Epithelial cell of proximal tubule (primary cell): ENCODE measurements at regions not wholly inside any gene's neighbourhood (a gene's known extent, or its start where the extent isn't known, plus 50 kb on each side); places are given as distances from the start of the nearest gene placed in this dataset.

Experiments
- DNase-seq: peaks from one replicate; pipeline ENCODE4 v3.0.0-alpha.2; 2011; ENCODE audit warnings: low read depth
- H3K4me3 ChIP-seq: 2 replicates; pipeline ENCODE4 v1.5.1; 2011; ENCODE audit warnings: low read depth, mild to moderate bottlenecking, low read length
- CTCF ChIP-seq: conservative IDR thresholded peaks from 2 replicates; pipeline ENCODE4 v1.5.1; 2012; ENCODE audit warnings: low read depth, mild to moderate bottlenecking, low read length

- TF ChIP-seq CTCF = no peak
- H3K4me3 ChIP-seq = no peak overlapping the region
- DNase-seq = no peak
These were observed 102.6 kb upstream of the LMNTD1 start for GRCh38 chr12:25655702-25656101.

- DNase-seq = no peak
- TF ChIP-seq CTCF = no peak
- no peak overlapping the region for H3K4me3 ChIP-seq
These were observed 106.5 kb upstream of the LMNTD1 start for GRCh38 chr12:25659621-25660020.

- TF ChIP-seq CTCF = peak; percentile 5
- H3K4me3 ChIP-seq = no peak overlapping the region
- peak; percentile 55 for DNase-seq
These were observed 117.3 kb upstream of the LMNTD1 start for GRCh38 chr12:25670076-25671055.

- TF ChIP-seq CTCF = no peak
- no peak for DNase-seq
- no peak overlapping the region for H3K4me3 ChIP-seq
These were observed 122.7 kb upstream of the LMNTD1 start for GRCh38 chr12:25675808-25676207.

- no peak for DNase-seq
- H3K4me3 ChIP-seq = no peak overlapping the region
- peak; percentile 22 for TF ChIP-seq CTCF
These were observed 124.3 kb upstream of the LMNTD1 start for GRCh38 chr12:25677232-25677937.

GRCh38 chr12:25681580-25681979, 128.5 kb upstream of the LMNTD1 start:
- no peak for TF ChIP-seq CTCF
- no peak for DNase-seq

GRCh38 chr12:25682421-25682820, 129.3 kb upstream of the LMNTD1 start:
- H3K4me3 ChIP-seq = no peak overlapping the region
- DNase-seq = no peak
- TF ChIP-seq CTCF = no peak

More at GRCh38 chr12:25681580-25681979, 128.5 kb upstream of the LMNTD1 start:
- no peak overlapping the region for H3K4me3 ChIP-seq
